Endothelial cell of umbilical vein (primary cell): ENCODE measurements at regions not wholly inside any gene's neighbourhood (a gene's known extent, or its start where the extent isn't known, plus 50 kb on each side); places are given as distances from the start of the nearest gene placed in this dataset.

Experiments
- CTCF ChIP-seq, 2 donors: IDR thresholded peaks; 1 replicate in 1 of 2; 2 replicates in 1 of 2; pipeline ENCODE4 v1.5.1; 2011; ENCODE audit warnings: low read length in 2 of 2, mild to moderate bottlenecking in 2 of 2, moderate library complexity in 2 of 2, control low read depth in 1 of 2, inconsistent platforms in 1 of 2, low read depth in 1 of 2; ENCODE audit not compliant: insufficient read depth in 1 of 2; ENCODE audit errors: extremely low read depth in 1 of 2
- EZH2 ChIP-seq: IDR thresholded peaks from 2 replicates; pipeline ENCODE4 v1.6.1; 2012; ENCODE audit warnings: borderline replicate concordance, low read depth, mild to moderate bottlenecking, moderate library complexity, low read length, inconsistent platforms; ENCODE audit not compliant: severe bottlenecking
- FOS ChIP-seq: IDR thresholded peaks from 2 replicates; pipeline ENCODE4 v1.6.1; 2011; ENCODE audit warnings: mild to moderate bottlenecking, low read length, moderate library complexity, borderline replicate concordance; ENCODE audit not compliant: insufficient read depth
- GATA2 ChIP-seq: IDR thresholded peaks from 2 replicates; pipeline ENCODE4 v1.7.0; 2011; ENCODE audit warnings: low read depth, mild to moderate bottlenecking, moderate library complexity, mixed read lengths, low read length; ENCODE audit not compliant: insufficient read length, insufficient read depth
- MAX ChIP-seq: IDR thresholded peaks from 2 replicates; pipeline ENCODE4 v1.6.1; 2011; ENCODE audit not compliant: insufficient read depth, insufficient read length
- MYC ChIP-seq: IDR thresholded peaks from one replicate; pipeline ENCODE4 v1.6.1; 2011; ENCODE audit warnings: mild to moderate bottlenecking, low read depth, low read length
- POLR2A ChIP-seq: IDR thresholded peaks from 2 replicates; pipeline ENCODE4 v1.6.1; 2012; ENCODE audit warnings: low read depth, mild to moderate bottlenecking, control low read depth, low read length
- POLR2AphosphoS5 ChIP-seq: IDR thresholded peaks from 2 replicates; pipeline ENCODE4 v1.6.1; 2012; ENCODE audit warnings: low read depth, mild to moderate bottlenecking, control low read depth, low read length, moderate library complexity; ENCODE audit not compliant: insufficient read depth

DNA sequence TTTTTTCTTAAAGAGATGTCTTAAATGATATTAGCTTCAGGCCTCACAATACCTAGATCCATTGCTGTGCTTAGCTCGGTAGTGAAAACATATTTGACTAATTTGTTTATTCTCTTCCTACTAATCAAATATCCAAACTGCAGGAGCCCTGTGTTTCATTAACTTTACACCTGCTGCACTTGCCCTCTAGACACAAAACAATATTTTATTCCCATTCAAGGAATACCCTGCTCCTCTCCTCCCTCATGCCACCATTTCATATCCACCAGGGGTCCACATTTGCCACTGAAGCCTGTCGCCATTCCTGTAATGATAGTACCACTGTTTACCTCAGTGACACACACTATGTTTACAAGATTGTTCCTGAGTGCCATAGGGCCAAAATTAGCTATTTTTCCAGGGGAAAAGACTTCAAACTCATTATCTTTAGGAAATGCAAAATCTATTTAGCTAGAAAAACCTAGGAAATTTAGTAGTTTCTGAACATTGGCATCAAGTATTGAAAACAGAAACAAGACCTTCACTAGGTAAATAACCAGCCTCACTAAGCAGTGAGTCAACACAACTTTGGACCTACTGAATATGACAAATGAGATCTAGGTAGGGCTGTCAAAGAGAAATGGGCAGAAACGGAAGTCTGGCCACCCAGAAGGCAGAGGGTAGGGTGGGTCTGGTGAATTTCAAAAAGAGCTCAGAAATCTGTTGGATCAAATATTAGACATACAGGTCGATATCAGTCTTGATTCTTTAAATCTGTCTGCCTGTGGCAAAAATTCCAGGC lies 134.6 kb upstream of the KCNK1 start:
- TF ChIP-seq CTCF (IDR thresholded peaks at IDR 0.05; ENCODE audit: extremely low read depth in 1 of 2, insufficient read depth in 1 of 2, low read depth in 1 of 2, low read length in 2 of 2) (no peak), POLR2A (no peak), GATA2 (no peak), EZH2 (no peak), POLR2AphosphoS5 (no peak), MAX (no peak), MYC (no peak), FOS (no peak)
